Stimulated activated CD4-positive, alpha-beta T cell treated with anti-CD3 and anti-CD28 coated beads, TNF-alpha, amount 100 ng/mL, for 1 hour (primary cell): ENCODE measurements at regions not wholly inside any gene's neighbourhood (a gene's known extent, or its start where the extent isn't known, plus 50 kb on each side); places are given as distances from the start of the nearest gene placed in this dataset.

Source experiments
- DNase-seq, 3 donors: peaks; one replicate each; pipeline ENCODE4 v3.0.0-alpha.2; 2020; ENCODE audit warnings: low read depth in 3 of 3, low spot score in 1 of 3

GRCh38 chr2:18503376-18504228, 56.9 kb downstream of the RDH14 start:
- DNase-seq, result no peak

DNA sequence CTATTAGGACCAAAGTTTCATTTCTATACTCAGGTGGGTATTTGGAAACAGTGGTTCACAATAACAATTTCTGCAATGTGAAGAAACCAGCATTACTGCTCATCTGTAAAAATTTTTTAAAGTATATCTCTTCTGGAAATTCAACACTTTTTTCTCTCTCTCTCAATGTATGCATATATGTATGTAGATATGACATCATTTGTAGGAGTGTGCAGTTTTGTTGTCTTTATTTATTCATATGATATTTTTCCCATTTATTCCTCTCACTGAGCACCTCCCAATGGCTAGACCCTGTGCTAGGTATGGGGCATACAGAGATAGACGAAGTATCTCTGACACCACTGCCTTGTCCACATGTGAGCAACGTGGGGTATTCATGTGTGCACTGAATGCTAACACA, 58.3 kb downstream of the RDH14 start:
- no peak for DNase-seq

DNA sequence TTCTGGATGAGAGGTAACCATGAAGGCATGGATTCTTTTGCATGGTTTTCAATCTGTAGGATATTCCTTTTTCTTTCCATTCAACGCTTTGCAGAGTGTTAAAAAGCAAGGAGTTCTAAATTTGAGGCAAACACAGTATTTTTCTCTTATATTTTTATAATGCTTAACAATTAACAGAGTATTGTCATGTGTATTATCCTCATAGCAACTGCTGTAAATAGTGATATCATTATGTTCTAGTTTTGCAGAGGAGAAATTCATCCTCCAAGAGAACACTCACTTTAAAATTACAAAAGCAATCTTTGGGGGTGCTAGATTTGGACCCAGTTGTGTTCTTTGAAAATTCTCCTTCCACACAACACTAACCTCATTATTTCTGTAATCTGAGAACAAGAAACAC, 58.7 kb downstream of the RDH14 start:
- DNase-seq, result no peak

- no peak for DNase-seq
These were observed 59.3 kb downstream of the RDH14 start for GRCh38 chr2:18501156-18501555.

DNA sequence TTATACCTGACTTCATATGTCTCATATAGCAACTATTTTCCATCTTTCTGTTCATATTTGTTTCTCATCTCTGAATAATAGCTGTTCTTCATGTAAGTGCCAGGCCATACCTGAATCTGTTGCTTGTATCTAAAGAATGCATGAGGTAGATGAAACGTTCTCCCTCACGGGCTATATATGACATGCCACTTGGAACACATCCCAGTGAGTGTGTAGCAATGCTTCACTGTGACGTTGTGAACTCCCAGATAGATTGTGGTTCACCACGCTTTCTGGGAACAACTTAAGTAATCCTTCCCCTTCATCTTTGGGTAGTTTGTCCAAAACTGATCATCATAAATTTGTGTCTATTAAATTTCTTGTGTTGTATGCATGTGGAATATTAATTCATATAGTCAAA, 60.1 kb downstream of the RDH14 start:
- no peak for DNase-seq

GRCh38 chr2:18498531-18498930, 61.9 kb downstream of the RDH14 start:
- no peak for DNase-seq

GRCh38 chr2:18496516-18496915, 63.9 kb downstream of the RDH14 start:
- no peak for DNase-seq

DNA sequence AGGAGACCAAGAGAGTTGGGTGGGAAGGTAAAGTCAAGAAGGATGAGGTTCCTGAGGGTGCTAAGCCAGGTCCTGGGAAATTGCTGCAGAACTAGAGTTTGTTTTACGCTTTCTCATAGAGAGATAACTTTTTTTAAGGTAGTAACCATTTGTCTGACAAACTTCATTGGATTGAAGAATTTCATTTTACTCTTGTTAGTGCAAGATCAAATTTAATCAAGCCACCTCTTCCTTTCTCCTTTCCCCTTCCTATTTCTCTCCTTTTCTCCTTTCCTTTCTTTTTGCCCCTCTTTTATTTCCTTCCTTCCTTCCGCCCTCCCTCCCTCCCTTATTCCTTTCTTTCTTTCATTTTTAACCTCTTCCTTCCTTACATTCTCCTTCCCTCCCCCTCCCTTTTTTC, 65.4 kb downstream of the RDH14 start:
- DNase-seq, result no peak

- no peak for DNase-seq
These were observed 67.7 kb downstream of the RDH14 start for GRCh38 chr2:18492721-18493120.

GRCh38 chr2:18491577-18491976, 68.9 kb downstream of the RDH14 start:
- no peak for DNase-seq

GRCh38 chr2:18490901-18491300, 69.6 kb downstream of the RDH14 start:
- no peak for DNase-seq

DNA sequence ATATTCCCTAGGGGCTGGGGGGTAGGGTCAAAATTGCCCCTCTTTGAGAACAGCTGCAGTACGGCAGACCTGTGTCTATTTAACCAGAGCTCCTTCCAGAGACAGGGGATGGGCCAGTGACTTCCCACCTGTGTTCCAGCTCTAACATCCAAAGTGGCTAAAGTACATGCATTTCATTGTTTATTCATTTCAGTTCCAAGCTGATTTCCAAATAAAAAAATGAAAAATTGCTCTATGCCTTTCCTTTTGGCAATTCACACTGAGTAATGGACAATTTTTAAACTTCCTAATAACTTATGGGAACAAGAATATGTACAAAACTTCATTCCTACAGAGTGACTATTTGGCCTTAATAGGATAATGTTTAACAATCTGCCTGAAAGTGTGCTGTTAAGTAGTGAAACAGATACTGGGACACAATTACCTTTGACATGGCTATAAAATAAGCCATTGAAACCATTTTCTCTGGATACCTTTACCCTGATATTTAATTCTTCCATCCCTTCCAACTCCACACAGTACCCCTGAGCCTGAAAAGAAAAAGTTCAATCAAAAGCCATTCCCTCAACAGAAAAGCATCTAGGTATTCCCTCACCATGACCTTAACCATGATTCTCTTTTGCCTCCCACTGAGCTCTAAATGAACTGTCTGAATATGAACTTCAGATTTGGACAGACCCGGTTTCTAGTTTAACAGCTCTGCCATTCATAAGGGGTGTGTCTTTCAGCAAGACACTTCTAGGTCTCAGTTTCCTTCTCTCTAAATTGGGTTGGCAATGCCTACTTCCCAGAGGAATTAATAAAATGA, 73.1 kb downstream of the RDH14 start:
- DNase-seq, result no peak

DNA sequence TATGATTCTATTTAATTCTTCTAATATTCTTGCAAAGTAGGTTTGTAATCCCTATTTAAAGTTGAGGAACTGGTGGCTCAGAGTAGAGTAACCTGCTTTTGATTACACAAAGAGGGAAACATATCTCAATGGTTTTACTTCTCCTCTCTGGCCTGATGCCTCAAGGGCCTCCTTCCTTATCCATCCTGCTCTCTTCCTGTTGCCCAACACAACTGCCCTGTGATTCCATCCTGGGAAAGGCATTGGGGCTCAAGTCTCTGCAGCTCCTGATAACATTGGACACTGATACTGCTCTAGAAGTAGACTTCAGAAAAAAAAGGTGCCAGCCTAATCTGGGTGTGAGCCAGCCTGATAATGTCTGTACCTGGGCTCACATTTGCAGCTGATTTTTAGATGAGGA, 75.8 kb downstream of the RDH14 start:
- DNase-seq, result no peak

DNA sequence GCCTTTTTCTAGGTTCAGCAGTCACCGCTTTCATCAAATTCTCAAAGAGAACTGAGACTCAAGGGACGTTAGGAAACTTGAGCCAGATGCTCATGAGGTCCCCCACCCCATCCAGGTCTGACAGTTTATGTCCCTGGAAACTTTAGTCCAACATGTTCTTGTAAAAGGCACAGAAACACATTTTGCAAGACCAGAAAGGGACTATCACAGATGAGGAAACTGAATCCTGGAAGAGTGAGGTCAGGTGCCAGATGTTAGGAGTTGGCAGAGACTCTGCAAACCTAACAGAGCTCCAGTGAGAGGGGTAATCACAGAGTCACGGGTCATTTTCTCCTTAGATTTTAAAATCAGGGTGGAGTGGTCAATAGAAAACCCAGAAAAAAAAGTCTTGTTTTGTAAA, 76.6 kb downstream of the RDH14 start:
- no peak for DNase-seq

DNA sequence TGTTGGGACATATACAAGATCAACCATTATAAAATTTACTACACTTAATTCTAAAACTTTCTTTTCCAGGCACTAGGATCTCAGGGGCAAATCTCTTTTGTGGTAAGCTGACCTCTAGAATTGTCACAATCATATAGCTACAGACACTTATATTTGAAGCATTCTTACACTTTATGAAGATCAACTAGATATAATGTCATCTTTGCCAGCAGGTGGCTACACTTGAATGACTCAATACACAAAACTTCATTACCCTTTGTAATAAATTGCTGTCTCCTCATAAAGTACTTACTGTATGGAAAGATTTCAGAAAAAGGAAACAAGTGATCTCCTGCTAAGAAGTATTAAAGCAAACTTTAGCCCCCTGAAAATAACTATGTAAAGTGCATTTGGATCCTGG, 77.8 kb downstream of the RDH14 start:
- DNase-seq, result no peak

DNA sequence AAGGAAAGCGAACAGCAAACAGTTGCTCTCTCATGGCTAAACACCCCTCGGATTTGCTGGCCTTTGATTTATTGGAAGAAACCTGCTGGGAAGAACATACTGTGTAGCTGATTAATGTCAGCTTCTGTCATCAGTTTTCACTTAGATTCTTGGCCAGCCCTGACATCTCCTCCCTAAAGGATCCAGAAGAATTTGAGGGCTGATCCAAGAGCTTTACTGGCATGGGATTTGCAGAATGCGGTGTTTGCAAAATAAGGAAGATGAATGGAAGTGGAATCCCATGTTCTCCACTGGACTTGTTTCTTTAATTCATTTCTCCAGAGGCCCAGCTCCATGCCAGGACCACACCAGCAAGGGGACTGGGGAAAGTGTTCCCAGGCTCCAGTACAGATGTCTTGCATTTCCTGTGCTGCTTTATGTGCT, 80.5 kb downstream of the RDH14 start:
- no peak for DNase-seq

DNA sequence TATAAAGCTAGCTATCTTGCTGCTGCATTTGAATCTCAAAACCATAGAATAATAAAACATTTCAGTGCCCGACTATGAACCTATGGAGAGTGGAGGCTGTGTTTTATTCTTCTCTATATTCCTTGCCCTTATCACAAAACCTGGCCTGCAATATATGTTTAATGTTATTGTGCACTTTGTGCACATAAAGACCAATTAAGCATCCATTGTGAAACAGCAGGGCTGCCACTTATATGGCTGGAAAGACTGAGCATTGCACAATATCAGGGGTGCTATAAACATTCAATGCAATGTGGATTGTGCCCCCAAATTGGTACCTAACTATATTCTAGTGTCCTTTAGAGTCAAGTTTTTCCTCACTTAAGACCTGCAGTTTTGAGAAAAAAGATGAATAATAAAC, 83.2 kb downstream of the RDH14 start:
- no peak for DNase-seq

GRCh38 chr2:18476484-18476883, 84.0 kb downstream of the RDH14 start:
- DNase-seq, result no peak

DNA sequence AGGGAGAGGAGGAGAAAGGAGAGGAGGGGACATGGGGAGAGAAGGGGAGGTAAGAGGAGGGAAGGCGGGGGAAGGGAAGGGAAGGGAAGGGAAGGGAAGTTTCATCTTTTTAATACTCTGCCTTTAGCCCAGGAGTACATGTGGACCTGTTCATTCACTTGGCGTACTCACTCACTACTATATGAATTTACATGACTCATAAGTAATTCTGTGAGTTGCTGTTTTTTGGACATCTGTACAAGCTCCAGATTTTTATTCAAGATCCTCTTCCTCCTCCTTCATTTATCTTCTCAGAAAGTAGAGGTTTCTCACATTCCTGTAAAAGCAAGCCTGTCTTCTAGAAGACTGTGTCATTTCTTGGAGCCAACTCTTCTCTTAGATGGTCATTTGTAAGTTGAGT, 84.6 kb downstream of the RDH14 start:
- no peak for DNase-seq

GRCh38 chr2:18474700-18475099, 85.8 kb downstream of the RDH14 start:
- no peak for DNase-seq

- DNase-seq, result no peak
These were observed 86.9 kb downstream of the RDH14 start for GRCh38 chr2:18473241-18474181.
